Activated naive CD4-positive, alpha-beta T cell treated with anti-CD3 and anti-CD28 coated beads, Interleukin-2, amount 50 U/mL, for 16 hours (primary cell): ENCODE measurements at regions not wholly inside any gene's neighbourhood (a gene's known extent, or its start where the extent isn't known, plus 50 kb on each side); places are given as distances from the start of the nearest gene placed in this dataset.
"Not testable (repeated sequence)": the region's sequence is repeated elsewhere in the genome, so short reads cannot be mapped to it uniquely, and the experiment has no call there.

ENCODE experiments used
- DNase-seq: peaks from one replicate; pipeline ENCODE4 v3.0.0-alpha.2; 2020

GRCh38 chr4:27668001-27668400 lies 807.4 kb downstream of the STIM2 start:
- DNase-seq, result no peak

DNA sequence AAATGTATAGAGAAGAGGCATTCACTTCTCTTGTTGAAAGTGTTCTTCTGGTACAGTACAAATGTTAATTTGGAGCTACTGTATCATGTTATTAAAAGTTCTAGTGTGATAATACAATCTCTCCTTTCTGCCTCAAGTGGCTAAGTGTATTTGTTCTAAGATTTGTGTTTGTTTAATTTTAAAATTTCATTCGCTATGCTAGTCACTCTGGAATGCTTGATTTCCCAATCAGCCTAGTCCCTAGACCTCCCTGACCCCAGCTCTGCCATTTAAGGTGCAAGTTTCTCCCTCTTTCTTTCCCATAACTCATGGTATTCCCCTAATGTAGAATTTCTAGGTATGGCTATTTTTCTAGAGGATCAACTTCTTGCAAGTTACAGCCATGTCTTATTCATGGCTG lies 817.4 kb downstream of the STIM2 start:
- DNase-seq, result no peak

DNA sequence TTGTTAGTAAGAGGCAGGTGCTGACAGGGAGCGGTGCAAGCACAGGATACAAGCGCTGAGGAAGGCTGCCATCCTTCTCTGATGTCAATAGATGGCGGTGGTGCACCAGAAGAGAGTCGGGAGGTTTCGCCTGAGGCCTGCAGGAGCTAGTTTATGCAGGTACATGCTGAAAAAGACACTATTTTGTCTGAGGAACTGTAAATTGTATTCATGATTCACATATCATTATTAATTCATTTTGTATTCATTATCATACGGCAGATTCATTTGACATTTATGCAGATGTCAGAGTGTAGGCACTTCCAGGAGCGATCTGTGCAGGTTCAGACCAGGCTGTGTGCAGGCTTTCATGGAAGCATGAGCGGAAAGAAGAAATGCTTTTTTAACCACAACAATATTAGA lies 824.0 kb downstream of the STIM2 start:
- no peak for DNase-seq

DNA sequence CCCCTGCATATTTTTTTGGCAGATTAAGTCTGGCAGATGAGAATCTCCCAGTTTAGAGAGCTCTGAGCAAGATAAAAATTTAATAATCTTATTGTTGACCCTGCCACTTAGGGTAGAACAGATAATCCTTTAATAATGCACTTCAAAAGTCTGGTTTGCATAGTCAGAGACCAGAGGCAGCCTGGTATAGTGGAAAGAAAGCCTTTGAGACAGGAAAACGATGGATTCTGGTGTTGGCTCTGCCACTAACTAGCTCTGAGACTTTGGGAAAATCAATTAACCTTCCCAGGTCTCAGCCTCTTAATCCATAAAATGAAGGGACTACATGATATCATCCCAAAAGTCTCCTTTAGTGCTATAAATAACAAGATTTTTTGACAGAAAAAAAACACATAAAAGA lies 824.5 kb downstream of the STIM2 start:
- no peak for DNase-seq

GRCh38 chr4:27685947-27686346 lies 825.3 kb downstream of the STIM2 start:
- no peak for DNase-seq

- no peak for DNase-seq
These were observed 831.5 kb downstream of the STIM2 start for GRCh38 chr4:27692158-27692557.

GRCh38 chr4:27692868-27693634 lies 832.4 kb downstream of the STIM2 start:
- DNase-seq, result no peak

DNA sequence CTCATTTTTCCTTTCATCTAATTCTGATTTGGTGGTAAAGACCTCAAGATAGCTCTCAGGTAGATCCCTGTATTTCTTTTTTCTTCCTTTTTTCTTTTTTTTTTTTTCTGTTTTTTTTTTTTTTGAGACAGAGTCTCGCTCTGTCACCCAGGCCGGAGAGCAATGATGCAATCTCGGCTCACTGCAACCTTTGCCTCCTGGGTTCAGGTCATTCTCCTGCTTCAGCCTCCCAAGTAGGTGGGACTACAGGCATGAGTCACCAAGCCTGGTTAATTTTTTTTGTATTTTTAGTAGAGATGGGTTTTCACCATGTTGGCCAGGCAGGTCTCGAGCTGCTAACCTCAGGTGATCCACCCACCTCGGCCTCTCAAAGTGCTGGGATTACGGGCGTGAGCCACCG lies 835.6 kb downstream of the STIM2 start:
- DNase-seq, result not testable (repeated sequence)

- no peak for DNase-seq
These were observed 841.0 kb downstream of the STIM2 start for GRCh38 chr4:27701606-27702005.

- no peak for DNase-seq
These were observed 842.2 kb downstream of the STIM2 start for GRCh38 chr4:27702730-27703431.

GRCh38 chr4:27703771-27704170 lies 843.1 kb downstream of the STIM2 start:
- no peak for DNase-seq

GRCh38 chr4:27711041-27711440 lies 850.4 kb downstream of the STIM2 start:
- DNase-seq, result no peak

GRCh38 chr4:27714073-27714472 lies 853.4 kb downstream of the STIM2 start:
- no peak for DNase-seq

GRCh38 chr4:27716693-27717430 lies 856.2 kb downstream of the STIM2 start:
- DNase-seq, result no peak

DNA sequence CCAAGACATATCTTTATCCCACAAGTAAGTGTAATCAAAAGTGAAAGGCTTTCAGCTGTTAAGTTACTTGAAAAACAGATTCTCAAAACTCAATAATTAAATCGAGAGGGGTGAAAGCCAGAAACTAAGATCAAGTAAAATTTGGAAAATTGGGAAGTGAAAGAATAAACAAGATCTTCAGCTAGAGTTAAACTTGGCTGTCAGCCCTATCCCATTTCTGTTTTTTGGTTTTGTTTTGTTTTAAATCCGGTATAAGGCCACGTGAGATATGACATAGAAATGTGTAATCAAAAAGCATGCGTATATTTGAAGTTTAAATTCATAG lies 856.8 kb downstream of the STIM2 start:
- no peak for DNase-seq

GRCh38 chr4:27720010-27720766 lies 859.5 kb downstream of the STIM2 start:
- no peak for DNase-seq

- no peak for DNase-seq
These were observed 860.6 kb downstream of the STIM2 start for GRCh38 chr4:27721193-27721592.

DNA sequence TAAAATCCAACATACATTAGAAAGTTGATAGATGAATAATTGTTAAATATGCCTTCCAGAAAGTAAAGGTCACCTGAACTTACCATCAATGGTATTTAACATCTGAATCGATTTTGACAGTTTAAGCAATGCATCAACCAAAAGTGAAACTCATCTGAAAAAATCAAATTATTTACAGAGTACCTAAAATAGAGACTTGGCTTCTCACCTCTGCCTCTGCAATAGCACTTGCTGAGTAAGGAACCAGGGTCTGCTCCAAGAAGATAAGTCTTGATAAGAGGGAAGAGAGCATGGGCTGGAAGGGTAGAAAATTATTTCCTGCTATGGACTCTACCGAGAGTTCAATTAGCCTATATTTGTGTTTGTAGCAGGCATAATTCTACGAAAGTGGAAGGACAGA lies 868.3 kb downstream of the STIM2 start:
- no peak for DNase-seq

DNA sequence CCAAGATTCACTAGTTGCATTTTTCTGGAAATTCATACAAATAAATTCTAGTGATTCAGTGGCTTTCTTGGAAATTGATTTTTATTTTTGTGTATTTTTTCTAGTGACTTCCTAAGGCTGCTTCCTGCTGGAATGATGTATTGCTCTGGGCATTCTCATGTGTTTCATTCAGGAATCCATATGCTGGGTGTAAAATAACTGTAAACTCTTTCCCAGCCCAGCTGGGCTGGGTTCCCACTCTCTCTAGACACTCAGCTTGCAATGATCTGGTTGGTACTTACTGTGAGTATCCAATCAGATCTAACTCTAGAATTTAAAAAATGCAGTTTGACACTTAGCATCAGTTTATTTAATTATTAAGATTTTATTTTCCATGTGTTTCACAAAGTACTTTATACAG lies 882.2 kb downstream of the STIM2 start:
- no peak for DNase-seq

GRCh38 chr4:27759611-27760575 lies 899.3 kb downstream of the STIM2 start:
- DNase-seq, result no peak

GRCh38 chr4:27763830-27764525 lies 903.3 kb downstream of the STIM2 start:
- no peak for DNase-seq

GRCh38 chr4:27764526-27764837 lies 903.8 kb downstream of the STIM2 start:
- no peak for DNase-seq
